ENCODE measurements at regions not wholly inside any gene's neighbourhood (a gene's known extent, or its start where the extent isn't known, plus 50 kb on each side); places are given as distances from the start of the nearest gene placed in this dataset.

- TF ChIP-seq CTCF (IDR thresholded peaks at IDR 0.05; ENCODE audit: insufficient read depth, low read length) (no peak), POLR2AphosphoS5 (IDR thresholded peaks at IDR 0.05; ENCODE audit: low read depth) (no peak), GABPA (IDR thresholded peaks at IDR 0.05; ENCODE audit: low read depth) (no peak)
These were observed 139.7 kb downstream of the EVX1 start for GRCh38 chr7:27382307-27382706.

Data from HL-60 (cell line).